SU-DHL-6 (cell line): ENCODE measurements at regions not wholly inside any gene's neighbourhood (a gene's known extent, or its start where the extent isn't known, plus 50 kb on each side); places are given as distances from the start of the nearest gene placed in this dataset.

Experiments
- H2AFZ ChIP-seq: fragments of 200-600 bp; sonication (generic); 2 replicates; pipeline ENCODE4 v1.6.1; 2014; ENCODE audit warnings: low read depth, mild to moderate bottlenecking, moderate library complexity, mixed read lengths, antibody characterized with exemption, low read length; ENCODE audit not compliant: severe bottlenecking
- H3F3A ChIP-seq: fragments of 200-600 bp; shearing (Covaris generic); 2 replicates; pipeline ENCODE4 v1.6.0; 2016; ENCODE audit warnings: antibody characterized with exemption, mild to moderate bottlenecking; ENCODE audit not compliant: insufficient read depth
- H3K27ac ChIP-seq: fragments of 200-600 bp; sonication (generic); 2 replicates; pipeline ENCODE4 v1.5.1; 2016; ENCODE audit warnings: low read depth, mild to moderate bottlenecking, low read length, moderate library complexity, mixed read lengths
- H3K27me3 ChIP-seq: fragments of 200-600 bp; sonication (generic), shearing (Covaris generic); 2 replicates; pipeline ENCODE4 v1.6.0; 2014; ENCODE audit warnings: mild to moderate bottlenecking, low read length
- H3K36me3 ChIP-seq: fragments of 200-600 bp; sonication (generic); 2 replicates; pipeline ENCODE4 v1.6.1; 2014; ENCODE audit warnings: mild to moderate bottlenecking, low read length, mixed read lengths
- H3K4me2 ChIP-seq: fragments of 300-600, 200-600 bp; shearing (Covaris generic), sonication (generic); 2 replicates; pipeline ENCODE4 v1.6.0; 2014; ENCODE audit warnings: low read length, low read depth, mild to moderate bottlenecking; ENCODE audit not compliant: poor library complexity, severe bottlenecking
- H3K4me3 ChIP-seq: fragments of 200-600 bp; sonication (generic); 2 replicates; pipeline ENCODE4 v1.5.1; 2014; ENCODE audit warnings: antibody characterized with exemption, low read length, mild to moderate bottlenecking, mixed read lengths; ENCODE audit not compliant: insufficient read depth, poor library complexity, severe bottlenecking
- H3K79me2 ChIP-seq: fragments of 200-600 bp; sonication (generic); 2 replicates; pipeline ENCODE4 v1.6.1; 2014; ENCODE audit warnings: mild to moderate bottlenecking, low read length, moderate library complexity; ENCODE audit not compliant: insufficient read depth
- H3K9ac ChIP-seq: fragments of 200-600 bp; sonication (generic); 2 replicates; pipeline ENCODE4 v1.7.0; 2014; ENCODE audit warnings: mild to moderate bottlenecking, low read length
- H3K9me2 ChIP-seq: fragments of 200-600 bp; sonication (generic); replicated peaks from 2 replicates; pipeline ENCODE4 v1.6.1; 2014; ENCODE audit warnings: low read length; ENCODE audit not compliant: insufficient read depth
- H3K9me3 ChIP-seq: fragments of 200-600 bp; sonication (generic); 2 replicates; pipeline ENCODE4 v1.6.1; 2014; ENCODE audit warnings: low read length, mixed read lengths; ENCODE audit not compliant: insufficient read depth
- H4K20me1 ChIP-seq: fragments of 200-600 bp; sonication (generic); 2 replicates; pipeline ENCODE4 v1.6.1; 2014; ENCODE audit warnings: low read depth, mild to moderate bottlenecking, antibody characterized with exemption, low read length, moderate library complexity, mixed read lengths
- CTCF ChIP-seq: fragments of 200-600 bp; sonication (generic); IDR thresholded peaks from one replicate; pipeline ENCODE4 v1.5.1; 2017; ENCODE audit warnings: antibody characterized with exemption, mild to moderate bottlenecking, low read length, moderate library complexity; ENCODE audit not compliant: insufficient read depth, poor library complexity, severe bottlenecking
- EZH2phosphoT487 ChIP-seq: fragments of 200-600 bp; sonication (generic), shearing (Covaris generic); conservative IDR thresholded peaks from 2 replicates; pipeline ENCODE4 v1.6.1; 2018; ENCODE audit warnings: mild to moderate bottlenecking, antibody characterized with exemption, low read length, moderate library complexity, mixed read lengths

GRCh38 chr16:64384636-64385035, 737.2 kb downstream of the CDH11 start:
- H3K9me2 ChIP-seq = no peaks in the 10 kb centered on the region
- H3F3A ChIP-seq = no peaks in the 10 kb centered on the region
- no peak overlapping the region for H3K4me3 ChIP-seq
- no peak overlapping the region for H3K9ac ChIP-seq
- no peak overlapping the region for H3K27ac ChIP-seq
- H3K4me2 ChIP-seq = no peak overlapping the region
- H3K36me3 ChIP-seq = no peaks in the 10 kb centered on the region
- no peak overlapping the region for H2AFZ ChIP-seq
- TF ChIP-seq CTCF (no peak), EZH2phosphoT487 (no peak)
- no peaks in the 10 kb centered on the region for H4K20me1 ChIP-seq
- peaks cover 12% of the 10 kb centered on the region; the same call in 1 of the 2 replicates for H3K9me3 ChIP-seq
- no peaks in the 10 kb centered on the region for H3K27me3 ChIP-seq
- no peaks in the 10 kb centered on the region for H3K79me2 ChIP-seq

- H3K4me3 ChIP-seq = no peak overlapping the region
- peaks cover 12% of the 10 kb centered on the region; the same call in 1 of the 2 replicates for H3K9me3 ChIP-seq
- H3K9me2 ChIP-seq = no peaks in the 10 kb centered on the region
- H2AFZ ChIP-seq = no peak overlapping the region
- H3K27ac ChIP-seq = no peak overlapping the region
- no peak overlapping the region for H3K9ac ChIP-seq
- no peaks in the 10 kb centered on the region for H3K27me3 ChIP-seq
- H4K20me1 ChIP-seq = no peaks in the 10 kb centered on the region
- H3K79me2 ChIP-seq = no peaks in the 10 kb centered on the region
- H3K4me2 ChIP-seq = no peak overlapping the region
- TF ChIP-seq EZH2phosphoT487 (no peak), CTCF (no peak)
- no peaks in the 10 kb centered on the region for H3F3A ChIP-seq
- H3K36me3 ChIP-seq = no peaks in the 10 kb centered on the region
These were observed 739.9 kb downstream of the CDH11 start for GRCh38 chr16:64381979-64382378.

GRCh38 chr16:64380751-64381150, 741.1 kb downstream of the CDH11 start:
- no peaks in the 10 kb centered on the region for H3K9me2 ChIP-seq
- H4K20me1 ChIP-seq = no peaks in the 10 kb centered on the region
- no peak overlapping the region for H3K9ac ChIP-seq
- H3K27ac ChIP-seq = no peak overlapping the region
- H3K9me3 ChIP-seq = peaks cover 12% of the 10 kb centered on the region; the same call in 1 of the 2 replicates
- H3K36me3 ChIP-seq = no peaks in the 10 kb centered on the region
- no peaks in the 10 kb centered on the region for H3K27me3 ChIP-seq
- no peaks in the 10 kb centered on the region for H3F3A ChIP-seq
- H3K4me3 ChIP-seq = no peak overlapping the region
- no peak overlapping the region for H3K4me2 ChIP-seq
- TF ChIP-seq CTCF (no peak), EZH2phosphoT487 (no peak)
- H3K79me2 ChIP-seq = no peaks in the 10 kb centered on the region
- H2AFZ ChIP-seq = no peak overlapping the region
